GM18520 (cell line): ENCODE measurements at regions not wholly inside any gene's neighbourhood (a gene's known extent, or its start where the extent isn't known, plus 50 kb on each side); places are given as distances from the start of the nearest gene placed in this dataset.
"Not testable (repeated sequence)": the region's sequence is repeated elsewhere in the genome, so short reads cannot be mapped to it uniquely, and the experiment has no call there.

Experiments
- ATAC-seq: cut with Tn5 transposase; IDR thresholded peaks from one replicate; pipeline ENCODE4 v1.9.1; 2021; ENCODE audit not compliant: unreplicated experiment

- ATAC-seq: no peak
These were observed 99.6 kb upstream of the LYZL1 start for GRCh38 chr10:29189256-29189655.

- ATAC-seq: no peak
These were observed 97.2 kb upstream of the LYZL1 start for GRCh38 chr10:29191674-29192073.

GRCh38 chr10:29199339-29199738 lies 89.5 kb upstream of the LYZL1 start:
- no peak for ATAC-seq

GRCh38 chr10:29199941-29200679 lies 88.8 kb upstream of the LYZL1 start:
- no peak for ATAC-seq

- no peak for ATAC-seq
These were observed 86.4 kb upstream of the LYZL1 start for GRCh38 chr10:29202386-29202940.

GRCh38 chr10:29203432-29203831 lies 85.4 kb upstream of the LYZL1 start:
- no peak for ATAC-seq

GRCh38 chr10:29204070-29204800 lies 84.6 kb upstream of the LYZL1 start:
- no peak for ATAC-seq

GRCh38 chr10:29205787-29206186 lies 83.1 kb upstream of the LYZL1 start:
- no peak for ATAC-seq

GRCh38 chr10:29208845-29209244 lies 80.0 kb upstream of the LYZL1 start:
- ATAC-seq: no peak

- ATAC-seq: no peak
These were observed 79.0 kb upstream of the LYZL1 start for GRCh38 chr10:29209830-29210229.

GRCh38 chr10:29210266-29210868 lies 78.5 kb upstream of the LYZL1 start:
- ATAC-seq: no peak

GRCh38 chr10:29212597-29212996 lies 76.3 kb upstream of the LYZL1 start:
- ATAC-seq: no peak

- no peak for ATAC-seq
These were observed 74.3 kb upstream of the LYZL1 start for GRCh38 chr10:29214551-29214950.

GRCh38 chr10:29217292-29217738 lies 71.6 kb upstream of the LYZL1 start:
- ATAC-seq: no peak

- ATAC-seq: no peak
These were observed 65.5 kb upstream of the LYZL1 start for GRCh38 chr10:29223326-29223725.

GRCh38 chr10:29224631-29225030 lies 64.2 kb upstream of the LYZL1 start:
- ATAC-seq: no peak

- ATAC-seq: no peak
These were observed 61.7 kb upstream of the LYZL1 start for GRCh38 chr10:29227201-29227600.

- ATAC-seq: no peak
These were observed 60.3 kb upstream of the LYZL1 start for GRCh38 chr10:29228562-29228961.

GRCh38 chr10:29229258-29229705 lies 59.6 kb upstream of the LYZL1 start:
- ATAC-seq: no peak

GRCh38 chr10:29236910-29237309 lies 52.0 kb upstream of the LYZL1 start:
- ATAC-seq: not testable (repeated sequence)

- no peak for ATAC-seq
These were observed 51.1 kb upstream of the LYZL1 start for GRCh38 chr10:29237786-29238185.
